Astrocyte of the spinal cord (primary cell): ENCODE measurements at regions not wholly inside any gene's neighbourhood (a gene's known extent, or its start where the extent isn't known, plus 50 kb on each side); places are given as distances from the start of the nearest gene placed in this dataset.

Experiments used
- DNase-seq: peaks from one replicate; pipeline ENCODE4 v3.0.0; 2011; ENCODE audit warnings: low read depth, low spot score
- H3K4me3 ChIP-seq: 2 replicates; pipeline ENCODE4 v1.5.1; 2011; ENCODE audit warnings: low read depth, mild to moderate bottlenecking, low read length, moderate library complexity
- CTCF ChIP-seq: IDR thresholded peaks from 2 replicates; pipeline ENCODE4 v1.5.1; 2012; ENCODE audit warnings: low read depth, mild to moderate bottlenecking, low read length, inconsistent platforms
- in situ Hi-C: cut with HindIII; loops from 2 replicates; pipeline ENCODE4 v1.10.0; 2017; ENCODE audit warnings: low sequenced_read_pairs

DNA sequence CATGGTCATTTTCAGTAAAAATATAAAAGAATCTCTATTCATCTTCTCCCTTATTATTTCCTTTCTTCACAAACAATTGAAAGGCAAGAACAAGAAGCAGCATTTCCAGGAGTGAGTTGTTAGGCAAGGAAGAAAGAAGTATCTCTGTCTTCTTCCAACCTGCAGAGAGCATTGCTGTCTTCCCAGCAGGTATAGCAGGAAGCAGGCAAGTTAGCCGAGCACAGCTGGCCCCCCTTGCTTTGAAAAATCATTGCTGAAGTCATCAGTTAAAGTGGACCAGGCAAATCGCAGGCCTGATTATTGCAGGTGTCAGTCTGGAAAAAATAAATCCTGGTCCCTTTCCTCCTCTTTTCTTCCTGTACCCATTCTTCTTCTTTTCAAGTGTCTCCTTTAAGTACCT lies 353.1 kb upstream of the BRINP1 start:
- in situ Hi-C loops = no loop called here
- no peak for TF ChIP-seq CTCF
- DNase-seq = no peak
- H3K4me3 ChIP-seq = no peak overlapping the region

DNA sequence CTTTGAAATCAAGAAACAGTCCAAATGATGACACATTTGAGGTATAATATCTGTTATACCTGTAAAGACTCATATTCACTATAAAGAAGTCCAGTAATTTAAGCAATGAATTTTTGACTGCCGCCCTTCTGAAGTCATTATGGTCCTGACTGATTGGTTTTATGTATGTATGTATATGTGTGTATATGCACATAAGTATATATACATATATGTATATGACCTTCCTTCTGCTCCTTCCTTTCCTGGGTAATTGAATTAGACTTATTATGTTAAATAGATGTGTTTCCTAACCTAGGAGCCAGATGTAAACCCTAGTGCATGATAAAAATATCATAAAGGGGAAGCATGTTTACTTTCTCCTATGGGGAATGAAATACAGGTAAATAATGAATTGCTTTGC lies 343.1 kb upstream of the BRINP1 start:
- no peak overlapping the region for H3K4me3 ChIP-seq
- no peak for DNase-seq
- in situ Hi-C loops = no loop called here
- TF ChIP-seq CTCF = no peak

GRCh38 chr9:119709431-119709830 lies 340.2 kb upstream of the BRINP1 start:
- in situ Hi-C loops = no loop called here
- no peak overlapping the region for H3K4me3 ChIP-seq
- DNase-seq = no peak
- TF ChIP-seq CTCF = no peak

- TF ChIP-seq CTCF = no peak
- no peak overlapping the region for H3K4me3 ChIP-seq
- DNase-seq = no peak
- in situ Hi-C loops = no loop called here
These were observed 338.1 kb upstream of the BRINP1 start for GRCh38 chr9:119707228-119707845.

- in situ Hi-C loops = no loop called here
- TF ChIP-seq CTCF = no peak
- DNase-seq = no peak
- H3K4me3 ChIP-seq = no peak overlapping the region
These were observed 332.4 kb upstream of the BRINP1 start for GRCh38 chr9:119701651-119702050.

DNA sequence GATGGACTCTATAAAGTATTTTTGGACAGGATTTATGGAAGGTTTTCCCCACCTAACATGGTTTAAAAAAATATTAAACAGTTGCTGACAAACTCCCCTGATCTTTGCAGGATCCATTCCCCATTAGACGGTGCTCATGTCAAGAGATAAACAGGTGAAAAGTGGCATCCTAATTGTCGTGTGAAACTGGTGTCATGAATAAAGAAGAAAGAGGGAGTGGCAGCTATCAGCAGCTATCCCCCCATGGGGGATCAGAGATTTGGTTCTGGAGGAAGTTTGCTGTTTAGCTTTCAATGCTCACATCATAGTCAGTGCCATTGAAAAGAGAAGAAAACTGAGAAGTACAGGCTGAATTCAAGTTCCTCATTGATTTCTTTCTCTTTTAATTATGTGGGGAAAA lies 329.3 kb upstream of the BRINP1 start:
- no peak overlapping the region for H3K4me3 ChIP-seq
- no peak for DNase-seq
- in situ Hi-C loops = no loop called here
- TF ChIP-seq CTCF = no peak

GRCh38 chr9:119697996-119698395 lies 328.8 kb upstream of the BRINP1 start:
- H3K4me3 ChIP-seq = no peak overlapping the region
- no peak for DNase-seq
- TF ChIP-seq CTCF = no peak
- in situ Hi-C loops = no loop called here
